Erythroblast (primary cell): ENCODE measurements at regions not wholly inside any gene's neighbourhood (a gene's known extent, or its start where the extent isn't known, plus 50 kb on each side); places are given as distances from the start of the nearest gene placed in this dataset.

ENCODE experiments used
- GATA1 ChIP-seq: IDR thresholded peaks from 2 replicates; pipeline ENCODE4 v1.6.1; 2011; ENCODE audit warnings: low read depth, mild to moderate bottlenecking, control low read depth, low read length, moderate library complexity
- POLR2A ChIP-seq: IDR thresholded peaks from 2 replicates; pipeline ENCODE4 v1.6.1; 2011; ENCODE audit warnings: mild to moderate bottlenecking, low read length

- no peak for TF ChIP-seq POLR2A
- no peak for TF ChIP-seq GATA1
Measured at GRCh38 chr10:23974746-23975272, 234.1 kb upstream of the KIAA1217 start.
